ENCODE measurements at regions not wholly inside any gene's neighbourhood (a gene's known extent, or its start where the extent isn't known, plus 50 kb on each side); places are given as distances from the start of the nearest gene placed in this dataset.

DNA sequence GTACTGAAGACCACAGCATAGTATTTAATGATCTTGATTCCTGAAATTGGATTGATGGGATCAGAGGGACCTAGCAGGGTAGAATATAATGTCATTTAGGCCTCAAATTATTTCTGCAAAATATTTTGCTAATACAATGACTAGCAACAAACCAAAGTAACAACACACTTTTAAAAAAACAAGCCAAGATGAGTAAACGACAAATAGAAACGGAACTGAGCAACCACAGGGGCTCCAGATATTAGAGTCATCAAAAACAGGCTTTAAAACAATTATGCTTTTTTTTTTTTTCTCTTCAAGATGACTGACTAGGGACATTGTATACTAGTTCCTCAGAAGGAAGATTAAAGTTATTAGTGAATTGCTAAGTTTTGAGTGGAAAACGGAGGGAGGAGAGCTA, 447.1 kb upstream of the MMADHC start:
- no peaks in the 10 kb centered on the region for H3K36me3 ChIP-seq
- H3K27ac ChIP-seq: no peak overlapping the region
- intact Hi-C loops (cut with DNase I; ENCODE audit: low total_unique reads): no loop called here
- TF ChIP-seq POLR2AphosphoS5 (IDR thresholded peaks at IDR 0.05) (no peak), POLR2A (IDR thresholded peaks at IDR 0.05) (no peak), EP300 (IDR thresholded peaks at IDR 0.05) (no peak)
- TF ChIP-seq, protein P1, sequence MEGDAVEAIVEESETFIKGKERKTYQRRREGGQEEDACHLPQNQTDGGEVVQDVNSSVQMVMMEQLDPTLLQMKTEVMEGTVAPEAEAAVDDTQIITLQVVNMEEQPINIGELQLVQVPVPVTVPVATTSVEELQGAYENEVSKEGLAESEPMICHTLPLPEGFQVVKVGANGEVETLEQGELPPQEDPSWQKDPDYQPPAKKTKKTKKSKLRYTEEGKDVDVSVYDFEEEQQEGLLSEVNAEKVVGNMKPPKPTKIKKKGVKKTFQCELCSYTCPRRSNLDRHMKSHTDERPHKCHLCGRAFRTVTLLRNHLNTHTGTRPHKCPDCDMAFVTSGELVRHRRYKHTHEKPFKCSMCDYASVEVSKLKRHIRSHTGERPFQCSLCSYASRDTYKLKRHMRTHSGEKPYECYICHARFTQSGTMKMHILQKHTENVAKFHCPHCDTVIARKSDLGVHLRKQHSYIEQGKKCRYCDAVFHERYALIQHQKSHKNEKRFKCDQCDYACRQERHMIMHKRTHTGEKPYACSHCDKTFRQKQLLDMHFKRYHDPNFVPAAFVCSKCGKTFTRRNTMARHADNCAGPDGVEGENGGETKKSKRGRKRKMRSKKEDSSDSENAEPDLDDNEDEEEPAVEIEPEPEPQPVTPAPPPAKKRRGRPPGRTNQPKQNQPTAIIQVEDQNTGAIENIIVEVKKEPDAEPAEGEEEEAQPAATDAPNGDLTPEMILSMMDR (IDR thresholded peaks at IDR 0.05): no peak
- no peaks in the 10 kb centered on the region for H3K9me3 ChIP-seq
- no peaks in the 10 kb centered on the region for H3K27me3 ChIP-seq
- no peak overlapping the region for H3K4me3 ChIP-seq
- 89 to 93% (median 89%) methylated on average over 3 of the region's 3 CpGs for WGBS, 5 donors
- peaks cover 0 to 9% (median 0%) of the 10 kb centered on the region in 4 donors for H3K4me1 ChIP-seq
- no peak for DNase-seq

DNA sequence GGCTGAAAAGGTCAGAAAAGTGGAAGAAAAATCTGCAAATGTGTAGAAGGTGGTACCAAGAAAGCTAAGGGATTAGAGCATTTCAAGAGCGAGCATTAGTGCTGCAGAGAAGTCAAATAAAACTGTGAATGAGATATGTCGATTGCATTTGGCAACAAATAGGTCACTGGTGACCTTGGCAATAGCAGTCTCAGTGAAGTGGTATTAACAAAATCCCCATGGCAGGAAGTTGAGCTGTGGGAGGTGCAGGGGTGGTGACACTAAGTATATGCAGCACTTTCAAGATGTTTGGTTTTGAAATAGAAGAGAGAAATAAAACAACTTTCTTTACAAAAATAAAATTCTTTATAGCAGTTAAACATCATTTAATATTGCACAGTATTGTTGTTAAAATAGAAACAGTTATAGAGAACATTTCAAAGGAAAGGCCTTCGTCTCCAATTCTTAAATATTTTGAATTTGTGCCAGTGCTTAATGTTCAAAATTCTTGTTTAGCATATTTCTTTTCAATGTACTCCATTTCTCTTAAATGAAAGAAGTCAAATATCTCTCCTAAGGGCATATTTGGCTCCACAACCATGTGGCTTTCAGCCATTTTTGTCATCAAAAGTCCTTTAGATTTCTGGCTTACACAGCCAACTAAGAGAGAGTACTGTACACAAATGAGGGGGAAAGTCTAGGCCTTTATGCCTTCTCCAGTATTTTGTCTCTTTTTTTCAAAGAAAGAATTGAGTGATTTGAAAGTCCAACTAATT, 443.0 kb upstream of the MMADHC start:
- H3K4me3 ChIP-seq: no peak overlapping the region
- no peak for TF ChIP-seq POLR2A (IDR thresholded peaks at IDR 0.05)
- no peak for TF ChIP-seq POLR2AphosphoS5 (IDR thresholded peaks at IDR 0.05)
- TF ChIP-seq, protein P1 (IDR thresholded peaks at IDR 0.05): no peak
- TF ChIP-seq EP300 (IDR thresholded peaks at IDR 0.05): no peak
- no peaks in the 10 kb centered on the region for H3K9me3 ChIP-seq
- WGBS, 5 donors: 43 to 68% (median 57%) methylated on average over 3 of the region's 3 CpGs
- no peak overlapping the region for H3K27ac ChIP-seq
- intact Hi-C loops (cut with DNase I; ENCODE audit: low total_unique reads): no loop called here
- H3K4me1 ChIP-seq: peaks cover 0 to 9% (median 0%) of the 10 kb centered on the region in 4 donors
- peak in 1 of 2 donors; percentile 70 for DNase-seq
- H3K27me3 ChIP-seq: no peaks in the 10 kb centered on the region
- no peaks in the 10 kb centered on the region for H3K36me3 ChIP-seq

DNA sequence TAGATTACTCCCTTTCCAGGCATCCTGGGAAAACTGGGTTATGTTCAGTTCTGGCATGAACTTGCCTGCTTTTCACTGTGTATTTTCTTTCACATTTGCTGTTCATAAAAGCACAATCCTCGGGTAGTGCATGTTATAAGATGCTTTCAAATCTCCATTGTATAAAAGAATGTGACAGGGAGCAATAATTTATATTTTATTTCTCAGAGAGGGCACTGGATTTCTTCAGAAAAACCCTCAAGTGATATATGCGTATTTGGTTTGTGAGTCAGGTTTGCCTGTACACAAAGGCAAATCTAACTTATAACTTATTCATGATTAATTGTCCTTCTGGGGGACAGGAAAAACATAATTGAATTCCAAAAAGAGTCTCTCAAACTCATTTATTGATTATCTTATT, 440.7 kb upstream of the MMADHC start:
- 47 to 60% (median 49%) methylated on average over 2 of the region's 2 CpGs for WGBS, 5 donors
- Histone ChIP-seq H3K9me3 (no peaks in the 10 kb centered on the region), H3K27me3 (no peaks in the 10 kb centered on the region), H3K27ac (no peak overlapping the region), H3K4me1 (peaks cover 0 to 9% (median 0%) of the 10 kb centered on the region in 4 donors), H3K36me3 (no peaks in the 10 kb centered on the region), H3K4me3 (no peak overlapping the region)
- TF ChIP-seq, protein P1 (IDR thresholded peaks at IDR 0.05): no peak
- TF ChIP-seq EP300 (IDR thresholded peaks at IDR 0.05): no peak
- no peak for TF ChIP-seq POLR2AphosphoS5 (IDR thresholded peaks at IDR 0.05)
- TF ChIP-seq POLR2A (IDR thresholded peaks at IDR 0.05): no peak
- intact Hi-C loops (cut with DNase I; ENCODE audit: low total_unique reads): no loop called here
- no peak for DNase-seq

DNA sequence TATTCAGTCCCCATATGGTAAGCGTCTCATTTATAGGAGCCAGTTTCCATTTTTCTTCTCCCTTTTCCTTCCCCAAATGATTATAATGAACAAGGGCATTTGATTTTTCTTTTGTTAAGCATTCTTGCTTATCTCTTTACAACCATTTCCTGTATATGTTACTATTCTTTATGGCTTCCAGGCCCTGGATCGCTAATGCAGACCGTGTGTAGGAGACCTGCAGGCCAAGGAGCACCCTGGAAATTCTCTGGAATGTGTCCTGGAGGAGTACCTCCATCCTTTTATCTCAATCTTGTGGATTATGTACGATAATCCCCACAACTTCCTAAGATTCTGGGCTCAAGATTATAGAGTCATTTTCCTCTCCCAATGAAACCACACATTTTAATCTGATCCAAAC, 439.6 kb upstream of the MMADHC start:
- Histone ChIP-seq H3K27ac (no peak overlapping the region), H3K4me1 (peaks cover 0 to 9% (median 0%) of the 10 kb centered on the region in 4 donors), H3K4me3 (no peak overlapping the region), H3K9me3 (no peaks in the 10 kb centered on the region), H3K27me3 (no peaks in the 10 kb centered on the region), H3K36me3 (no peaks in the 10 kb centered on the region)
- TF ChIP-seq EP300 (IDR thresholded peaks at IDR 0.05) (no peak), POLR2A (IDR thresholded peaks at IDR 0.05) (no peak), POLR2AphosphoS5 (IDR thresholded peaks at IDR 0.05) (no peak)
- TF ChIP-seq, protein P1 (IDR thresholded peaks at IDR 0.05): no peak
- WGBS, 5 donors: 56 to 74% (median 62%) methylated on average over 4 of the region's 4 CpGs
- intact Hi-C loops (cut with DNase I; ENCODE audit: low total_unique reads): no loop called here
- DNase-seq: no peak

Measured in stomach (tissue), 8 donors.